HG03575 (cell line): ENCODE measurements at regions not wholly inside any gene's neighbourhood (a gene's known extent, or its start where the extent isn't known, plus 50 kb on each side); places are given as distances from the start of the nearest gene placed in this dataset.
"Not testable (repeated sequence)": the region's sequence is repeated elsewhere in the genome, so short reads cannot be mapped to it uniquely, and the experiment has no call there.

Experiments
- ATAC-seq: cut with Tn5 transposase; IDR thresholded peaks from one replicate; pipeline ENCODE4 v1.9.1; 2021; ENCODE audit not compliant: unreplicated experiment, insufficient number of reproducible peaks, low FRiP score; ENCODE audit errors: extremely low read depth

DNA sequence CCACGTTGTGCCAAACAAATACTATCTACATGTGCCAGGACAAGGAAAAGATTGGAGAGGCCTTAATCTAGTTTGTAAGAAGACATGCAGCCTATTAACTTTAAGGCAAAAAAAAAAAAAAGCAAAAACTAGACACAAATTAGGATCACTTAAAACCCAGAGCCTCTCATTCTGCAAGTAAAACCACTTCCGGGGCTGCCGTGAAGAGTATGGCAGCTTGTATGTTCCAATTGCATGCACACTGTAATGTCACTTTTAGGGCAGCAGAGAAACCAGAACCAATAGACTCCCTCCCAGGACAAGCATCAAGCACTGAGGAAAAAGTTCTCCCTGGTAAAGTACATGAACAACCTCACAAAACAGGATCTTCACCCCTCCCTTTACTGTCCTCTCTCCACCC, 70.6 kb downstream of the RSL24D1 start:
- ATAC-seq: no peak

GRCh38 chr15:55124616-55125015, 72.1 kb downstream of the RSL24D1 start:
- no peak for ATAC-seq

GRCh38 chr15:55118344-55118870, 78.3 kb downstream of the RSL24D1 start:
- no peak for ATAC-seq

GRCh38 chr15:55116636-55117035, 80.1 kb downstream of the RSL24D1 start:
- ATAC-seq: no peak

DNA sequence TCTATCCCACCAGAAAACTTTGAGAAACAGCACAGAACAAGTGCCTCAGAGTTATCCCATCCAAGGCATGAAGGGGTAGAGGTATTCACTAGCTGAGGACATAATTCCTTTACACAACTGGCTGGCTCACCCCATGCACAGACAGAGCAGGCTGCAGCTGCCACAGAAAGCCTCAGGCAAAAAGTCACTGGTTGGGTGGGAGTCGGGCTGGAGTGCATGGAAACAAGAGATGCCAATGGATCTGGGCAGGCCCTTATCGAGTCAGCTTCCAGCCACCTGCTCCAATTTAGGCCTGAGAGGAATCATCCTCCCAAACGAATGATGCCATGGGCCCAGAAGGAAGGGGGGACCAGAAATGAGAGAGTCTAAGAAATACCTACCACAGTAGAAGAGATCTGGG, 83.0 kb downstream of the RSL24D1 start:
- no peak for ATAC-seq

DNA sequence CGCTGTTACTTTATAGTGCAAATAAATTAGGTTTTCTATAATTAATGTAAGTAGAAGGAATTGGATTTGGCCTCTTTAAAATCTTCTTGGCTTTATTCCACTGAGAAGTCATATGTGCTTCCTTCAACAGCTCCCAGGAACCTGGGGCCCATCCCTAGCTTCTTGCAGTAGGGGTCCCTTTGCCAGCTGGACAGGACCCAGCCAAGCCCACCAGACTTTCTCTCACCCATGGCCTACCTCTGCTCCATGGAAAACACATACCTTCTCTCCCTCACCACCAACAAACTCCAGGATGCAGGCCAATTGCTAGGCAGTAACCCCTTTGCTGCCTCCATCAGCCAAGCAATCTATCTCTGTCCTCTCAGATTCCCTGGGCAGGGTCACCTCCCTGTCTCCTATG, 84.0 kb downstream of the RSL24D1 start:
- ATAC-seq: no peak

GRCh38 chr15:55110446-55110845, 86.3 kb downstream of the RSL24D1 start:
- no peak for ATAC-seq

GRCh38 chr15:55108858-55109518, 87.8 kb downstream of the RSL24D1 start:
- no peak for ATAC-seq

DNA sequence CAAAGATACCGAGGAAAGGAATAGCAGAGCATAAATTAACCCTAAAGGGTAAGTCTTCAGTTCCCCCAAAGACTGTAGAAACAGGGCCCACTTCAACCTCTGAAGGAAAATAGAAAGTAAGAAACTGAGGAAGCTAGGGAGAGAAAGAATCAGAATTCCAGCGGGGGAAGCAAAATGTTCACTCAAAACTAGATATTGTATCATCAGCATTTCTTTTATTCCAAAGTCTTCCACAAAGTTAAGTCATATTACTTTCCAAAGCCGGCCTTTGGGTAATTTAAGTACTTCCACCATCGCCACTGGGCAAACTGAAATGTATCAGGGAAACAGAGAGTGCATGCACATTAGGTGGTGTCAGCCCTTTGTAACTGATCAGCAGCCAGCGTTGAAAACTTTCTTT, 88.3 kb downstream of the RSL24D1 start:
- no peak for ATAC-seq

- ATAC-seq: no peak
Measured at GRCh38 chr15:55106155-55106554, 90.6 kb downstream of the RSL24D1 start.

DNA sequence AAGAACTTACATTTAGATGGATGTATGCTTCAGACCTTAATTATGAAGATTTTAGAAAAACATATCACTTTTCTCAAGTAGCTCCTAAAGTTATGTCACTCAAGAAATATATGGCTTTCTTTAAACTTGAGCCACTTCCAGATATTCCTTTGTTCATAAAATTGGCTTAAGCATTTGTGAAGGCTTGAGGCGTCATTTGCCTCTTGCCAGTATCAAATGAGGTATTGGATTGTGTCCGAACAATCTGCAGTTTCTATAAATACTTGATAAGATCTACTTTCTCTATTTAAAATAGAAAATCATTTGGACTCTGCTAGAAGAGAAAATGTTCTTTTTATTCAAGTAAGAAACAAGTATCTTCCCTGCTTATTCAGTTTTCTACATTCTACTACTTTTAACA, 102.6 kb downstream of the RSL24D1 start:
- no peak for ATAC-seq

DNA sequence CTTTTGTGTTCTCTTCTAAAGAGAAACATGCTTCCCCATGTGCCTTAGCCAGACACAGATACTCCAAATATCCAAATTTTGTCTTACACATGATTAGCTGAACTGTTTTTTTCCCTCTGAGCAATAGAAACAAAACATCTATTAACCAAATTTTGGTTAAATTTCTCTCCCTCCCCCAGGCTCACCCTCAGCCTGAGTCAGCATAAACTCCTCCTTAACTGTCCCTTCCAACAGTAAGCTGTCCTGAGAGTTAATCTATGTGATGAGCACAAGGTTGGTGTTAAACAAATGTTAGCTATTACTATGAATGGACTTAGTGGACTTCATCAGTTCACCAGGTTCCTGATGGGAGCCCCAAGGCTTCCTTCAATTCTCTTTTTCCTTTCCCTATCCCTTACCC, 108.5 kb downstream of the RSL24D1 start:
- ATAC-seq: no peak

GRCh38 chr15:55084673-55085072, 112.1 kb downstream of the RSL24D1 start:
- no peak for ATAC-seq

- no peak for ATAC-seq
Measured at GRCh38 chr15:55084216-55084615, 112.5 kb downstream of the RSL24D1 start.

GRCh38 chr15:55077052-55077451, 119.7 kb downstream of the RSL24D1 start:
- ATAC-seq: not testable (repeated sequence)

GRCh38 chr15:55074431-55074830, 122.3 kb downstream of the RSL24D1 start:
- ATAC-seq: no peak

DNA sequence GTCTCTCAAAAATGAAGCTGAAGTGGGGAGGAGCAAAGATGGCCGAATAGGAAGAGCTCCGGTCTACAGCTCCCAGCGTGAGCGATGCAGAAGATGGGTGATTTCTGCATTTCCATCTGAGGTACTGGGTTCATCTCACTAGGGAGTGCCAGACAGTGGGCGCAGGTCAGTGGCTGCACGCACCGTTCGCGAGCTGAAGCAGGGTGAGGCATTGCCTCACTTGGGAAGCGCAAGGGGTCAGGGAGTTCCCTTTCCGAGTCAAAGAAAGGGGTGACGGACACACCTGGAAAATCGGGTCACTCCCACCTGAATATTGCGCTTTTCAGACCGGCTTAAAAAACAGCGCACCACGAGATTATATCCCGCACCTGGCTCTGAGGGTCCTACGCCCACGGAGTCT, 132.8 kb downstream of the RSL24D1 start:
- not testable (repeated sequence) for ATAC-seq

- ATAC-seq: no peak
Measured at GRCh38 chr15:55060836-55061235, 135.9 kb downstream of the RSL24D1 start.

DNA sequence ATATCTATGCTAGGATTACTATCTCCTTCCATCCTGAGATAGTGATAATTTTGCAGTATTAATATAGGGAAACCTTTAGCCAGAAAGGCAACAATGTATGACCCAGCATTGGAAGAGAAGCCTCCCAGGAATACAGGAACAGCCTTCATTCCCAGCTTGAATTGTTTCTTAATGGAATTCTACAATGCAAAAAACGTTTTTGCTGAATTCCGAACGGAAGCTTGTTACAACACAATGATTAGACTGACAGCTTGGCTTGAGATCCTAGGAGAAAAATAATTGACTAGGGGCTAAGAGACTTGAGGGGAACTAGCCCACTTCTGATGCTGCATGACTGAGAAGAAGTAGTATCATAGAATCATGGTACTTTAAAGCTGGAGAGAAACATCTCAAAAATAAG, 140.2 kb downstream of the RSL24D1 start:
- no peak for ATAC-seq

DNA sequence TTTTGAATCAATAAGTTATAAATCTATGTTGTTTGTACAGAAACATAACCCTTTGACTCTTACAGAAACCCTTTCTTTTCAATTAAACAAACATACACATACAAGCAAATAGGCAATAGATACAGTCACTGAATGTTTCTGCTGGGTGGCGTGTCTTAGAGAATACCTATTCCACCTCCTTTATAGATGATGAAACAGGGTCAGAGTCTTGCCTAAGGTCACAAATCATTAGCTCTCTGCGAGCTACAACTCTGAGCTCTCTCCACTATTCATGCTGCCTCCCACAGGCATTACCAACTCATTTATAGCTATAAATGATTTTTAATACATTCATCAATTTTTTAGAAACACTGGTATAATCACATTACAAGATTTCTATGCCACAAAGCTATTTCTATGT, 152.6 kb downstream of the RSL24D1 start:
- no peak for ATAC-seq

DNA sequence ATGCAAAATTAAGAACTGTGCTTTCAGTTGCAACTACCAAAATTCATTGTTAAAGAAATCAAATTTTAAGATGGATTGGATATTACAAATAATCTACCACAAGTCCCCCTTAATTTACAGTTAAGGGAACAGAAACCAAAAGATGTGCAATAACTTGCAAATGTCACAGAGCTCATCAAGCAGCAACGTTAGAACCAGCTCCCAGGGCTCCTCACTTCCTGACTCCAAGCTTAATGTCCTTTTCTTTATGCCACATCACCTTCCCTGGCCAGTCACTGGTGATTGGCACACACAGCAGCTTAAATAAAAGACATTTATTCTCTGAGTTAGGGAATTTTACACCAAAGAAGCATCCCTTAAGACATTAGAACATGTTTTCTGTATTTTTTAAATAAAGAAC, 159.7 kb downstream of the RSL24D1 start:
- no peak for ATAC-seq
